ENCODE measurements at regions not wholly inside any gene's neighbourhood (a gene's known extent, or its start where the extent isn't known, plus 50 kb on each side); places are given as distances from the start of the nearest gene placed in this dataset.

- no peaks in the 10 kb centered on the region for H3K9me2 ChIP-seq (ENCODE audit: insufficient read depth)
- no peak overlapping the region for H3K4me3 ChIP-seq
- no peaks in the 10 kb centered on the region for H4K20me1 ChIP-seq (ENCODE audit: insufficient read depth)
- TF ChIP-seq, protein P1, sequence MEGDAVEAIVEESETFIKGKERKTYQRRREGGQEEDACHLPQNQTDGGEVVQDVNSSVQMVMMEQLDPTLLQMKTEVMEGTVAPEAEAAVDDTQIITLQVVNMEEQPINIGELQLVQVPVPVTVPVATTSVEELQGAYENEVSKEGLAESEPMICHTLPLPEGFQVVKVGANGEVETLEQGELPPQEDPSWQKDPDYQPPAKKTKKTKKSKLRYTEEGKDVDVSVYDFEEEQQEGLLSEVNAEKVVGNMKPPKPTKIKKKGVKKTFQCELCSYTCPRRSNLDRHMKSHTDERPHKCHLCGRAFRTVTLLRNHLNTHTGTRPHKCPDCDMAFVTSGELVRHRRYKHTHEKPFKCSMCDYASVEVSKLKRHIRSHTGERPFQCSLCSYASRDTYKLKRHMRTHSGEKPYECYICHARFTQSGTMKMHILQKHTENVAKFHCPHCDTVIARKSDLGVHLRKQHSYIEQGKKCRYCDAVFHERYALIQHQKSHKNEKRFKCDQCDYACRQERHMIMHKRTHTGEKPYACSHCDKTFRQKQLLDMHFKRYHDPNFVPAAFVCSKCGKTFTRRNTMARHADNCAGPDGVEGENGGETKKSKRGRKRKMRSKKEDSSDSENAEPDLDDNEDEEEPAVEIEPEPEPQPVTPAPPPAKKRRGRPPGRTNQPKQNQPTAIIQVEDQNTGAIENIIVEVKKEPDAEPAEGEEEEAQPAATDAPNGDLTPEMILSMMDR (conservative IDR thresholded peaks at IDR 0.05) = no peak
- TF ChIP-seq EZH2 (IDR thresholded peaks at IDR 0.05; ENCODE audit: low read depth) = no peak
- BruUV-seq (replicated peaks) = no TSS peak
- H3K27me3 ChIP-seq (ENCODE audit: insufficient read depth, low read depth) = peaks cover 9% of the 10 kb centered on the region; the same call in 1 of the 2 replicates
- no peak overlapping the region for H3K27ac ChIP-seq
- DNase-seq = no peak
- ChIA-PET POLR2A (ENCODE audit: unreplicated experiment) (no interaction called here), CTCF (no interaction called here)
- no peaks in the 10 kb centered on the region for H3K9me3 ChIP-seq (ENCODE audit: insufficient read depth, low read depth)
- no peaks in the 10 kb centered on the region for H3K79me2 ChIP-seq (ENCODE audit: low read depth)
- H3K4me2 ChIP-seq = no peak overlapping the region
- intact Hi-C loops (cut with micrococcal nuclease; ENCODE audit: unreplicated experiment) = no loop called here
- H3F3A ChIP-seq (ENCODE audit: insufficient read depth, low read depth) = no peaks in the 10 kb centered on the region
- no peaks in the 10 kb centered on the region for H3K4me1 ChIP-seq (replicated peaks; ENCODE audit: insufficient read depth)
- no peaks in the 10 kb centered on the region for H3K36me3 ChIP-seq (ENCODE audit: low read depth)
- H2AFZ ChIP-seq = no peak overlapping the region
Observed at GRCh38 chr15:26128611-26129140, 265.5 kb upstream of the ATP10A start.

- Histone ChIP-seq H4K20me1 (ENCODE audit: insufficient read depth) (no peaks in the 10 kb centered on the region), H3K9me3 (ENCODE audit: insufficient read depth, low read depth) (no peaks in the 10 kb centered on the region), H3K9me2 (ENCODE audit: insufficient read depth) (no peaks in the 10 kb centered on the region), H3K27me3 (ENCODE audit: insufficient read depth, low read depth) (peaks cover 9% of the 10 kb centered on the region; the same call in 1 of the 2 replicates), H3K4me2 (no peak overlapping the region), H3K36me3 (ENCODE audit: low read depth) (no peaks in the 10 kb centered on the region), H3K79me2 (ENCODE audit: low read depth) (no peaks in the 10 kb centered on the region), H2AFZ (no peak overlapping the region), H3K4me3 (no peak overlapping the region), H3K4me1 (replicated peaks; ENCODE audit: insufficient read depth) (no peaks in the 10 kb centered on the region), H3F3A (ENCODE audit: insufficient read depth, low read depth) (no peaks in the 10 kb centered on the region), H3K27ac (no peak overlapping the region)
- BruUV-seq (replicated peaks) = no TSS peak
- TF ChIP-seq EZH2 (IDR thresholded peaks at IDR 0.05; ENCODE audit: low read depth) = no peak
- TF ChIP-seq, protein P1 (conservative IDR thresholded peaks at IDR 0.05) = no peak
- POLR2A ChIA-PET (ENCODE audit: unreplicated experiment) = no interaction called here
- CTCF ChIA-PET = no interaction called here
- intact Hi-C loops (cut with micrococcal nuclease; ENCODE audit: unreplicated experiment) = no loop called here
- DNase-seq = no peak
Observed at GRCh38 chr15:26126819-26127387, 263.8 kb upstream of the ATP10A start.

DNA sequence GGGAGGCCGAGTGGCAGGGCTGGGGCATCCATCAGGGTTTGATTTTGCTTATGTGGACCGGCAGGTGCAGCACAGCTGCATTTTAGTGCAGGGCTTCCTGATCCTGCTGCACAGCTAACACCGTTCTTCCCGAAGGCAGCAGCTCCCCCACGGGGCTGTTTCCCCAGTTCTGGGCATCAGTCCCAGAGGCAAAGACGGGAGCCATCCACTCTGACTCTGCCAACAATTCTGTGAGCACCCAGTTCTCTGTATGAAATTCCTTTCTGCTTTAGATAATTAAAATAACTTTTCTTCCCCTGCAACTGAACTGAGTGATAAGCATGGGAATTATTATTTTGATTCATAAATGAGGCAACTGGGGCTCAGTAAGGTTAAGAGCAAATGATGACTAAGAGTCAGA is 262.9 kb upstream of the ATP10A start:
- no peaks in the 10 kb centered on the region for H3K4me1 ChIP-seq (replicated peaks; ENCODE audit: insufficient read depth)
- H3K79me2 ChIP-seq (ENCODE audit: low read depth) = no peaks in the 10 kb centered on the region
- H3K9me2 ChIP-seq (ENCODE audit: insufficient read depth) = no peaks in the 10 kb centered on the region
- no peak overlapping the region for H3K4me2 ChIP-seq
- no peaks in the 10 kb centered on the region for H4K20me1 ChIP-seq (ENCODE audit: insufficient read depth)
- intact Hi-C loops (cut with micrococcal nuclease; ENCODE audit: unreplicated experiment) = no loop called here
- no peaks in the 10 kb centered on the region for H3F3A ChIP-seq (ENCODE audit: insufficient read depth, low read depth)
- peaks cover 9% of the 10 kb centered on the region; the same call in 1 of the 2 replicates for H3K27me3 ChIP-seq (ENCODE audit: insufficient read depth, low read depth)
- no TSS peak for BruUV-seq (replicated peaks)
- H3K9me3 ChIP-seq (ENCODE audit: insufficient read depth, low read depth) = no peaks in the 10 kb centered on the region
- H3K36me3 ChIP-seq (ENCODE audit: low read depth) = no peaks in the 10 kb centered on the region
- DNase-seq = no peak
- no peak for TF ChIP-seq EZH2 (IDR thresholded peaks at IDR 0.05; ENCODE audit: low read depth)
- TF ChIP-seq, protein P1 (conservative IDR thresholded peaks at IDR 0.05) = no peak
- POLR2A ChIA-PET (ENCODE audit: unreplicated experiment) = no interaction called here
- CTCF ChIA-PET = no interaction called here
- no peak overlapping the region for H3K27ac ChIP-seq
- no peak overlapping the region for H2AFZ ChIP-seq
- H3K4me3 ChIP-seq = no peak overlapping the region

Measured in PC-9 (cell line).